GM18498 (cell line): ENCODE measurements at regions not wholly inside any gene's neighbourhood (a gene's known extent, or its start where the extent isn't known, plus 50 kb on each side); places are given as distances from the start of the nearest gene placed in this dataset.
A peak's percentile ranks its signal among the peaks of the same experiment; 100 is the strongest.

ENCODE experiments used
- ATAC-seq: cut with Tn5 transposase; IDR thresholded peaks from one replicate; pipeline ENCODE4 v1.9.1; 2021; ENCODE audit warnings: mild to moderate bottlenecking, moderate library complexity; ENCODE audit not compliant: unreplicated experiment

- ATAC-seq = no peak
Measured at GRCh38 chr4:74878323-74878722, 54.6 kb upstream of the PARM1 start.

DNA sequence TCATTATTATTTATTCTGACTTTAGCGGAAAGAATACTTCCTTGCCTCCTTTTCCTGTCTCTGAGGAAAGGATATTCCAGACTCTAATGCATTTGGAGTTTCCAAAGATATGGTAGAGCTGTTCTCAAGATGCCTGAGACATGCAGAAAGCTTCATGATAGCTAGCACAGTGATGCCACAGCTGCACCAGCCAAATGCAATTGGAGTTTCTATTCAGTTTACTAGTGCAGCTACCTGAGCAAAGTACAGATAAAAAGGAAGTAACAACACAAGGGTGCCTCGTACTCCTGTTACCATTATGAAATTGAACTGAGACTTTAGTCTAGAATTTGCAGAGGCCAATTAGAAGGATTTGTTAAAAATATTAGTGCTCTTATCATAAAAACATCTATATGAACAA is 57.5 kb upstream of the PARM1 start:
- ATAC-seq = no peak

GRCh38 chr4:74874753-74875367 is 58.1 kb upstream of the PARM1 start:
- peak; percentile 65 for ATAC-seq

- peak; percentile 92 for ATAC-seq
Measured at GRCh38 chr4:74873545-74874301, 59.2 kb upstream of the PARM1 start.

DNA sequence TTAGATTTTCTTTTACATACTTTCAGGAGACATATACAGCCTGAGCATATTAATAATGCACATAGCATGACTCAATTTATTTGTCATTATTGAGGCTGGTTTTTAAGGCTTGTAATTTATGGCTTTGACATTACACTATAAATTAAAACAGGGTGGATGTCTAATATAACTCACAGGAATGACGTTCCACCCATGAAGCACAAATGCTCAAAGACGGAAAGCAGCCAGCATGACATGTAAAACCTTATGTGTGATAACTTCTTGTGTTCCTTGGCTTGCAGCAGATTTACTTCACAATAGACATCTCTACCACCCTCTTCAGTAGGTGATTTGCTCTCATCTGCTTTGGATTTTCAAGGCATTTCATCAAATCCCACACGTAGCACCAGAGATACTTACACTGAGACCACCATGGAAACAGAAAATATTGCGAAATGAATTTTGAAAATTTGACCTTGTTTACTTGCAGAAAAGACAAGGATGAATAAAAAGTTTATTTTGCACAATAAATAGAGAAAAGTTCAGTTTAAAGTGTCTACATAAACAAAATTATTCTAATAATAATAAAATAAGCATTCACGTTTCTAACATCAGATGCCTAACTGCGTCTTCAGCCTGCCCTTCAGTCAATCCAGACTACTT is 64.7 kb upstream of the BTC start:
- ATAC-seq = no peak

DNA sequence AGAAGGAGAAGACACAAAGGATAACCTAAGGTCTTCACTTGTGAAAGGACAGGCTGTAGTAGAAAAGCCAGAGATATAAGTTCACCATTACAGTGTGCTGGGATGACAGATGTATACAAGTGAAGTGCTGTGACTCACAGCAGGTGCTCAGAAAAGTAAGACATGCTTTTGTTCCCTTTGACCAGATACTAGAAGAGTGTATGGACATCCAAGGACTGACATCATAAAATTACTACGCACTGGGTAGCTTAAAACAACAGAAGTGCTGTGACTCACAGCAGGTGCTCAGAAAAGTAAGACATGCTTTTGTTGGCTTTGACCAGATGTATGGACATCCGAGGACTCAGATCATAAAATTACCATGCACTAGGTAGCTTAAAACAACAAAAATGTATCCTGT is 61.6 kb upstream of the BTC start:
- ATAC-seq = no peak

DNA sequence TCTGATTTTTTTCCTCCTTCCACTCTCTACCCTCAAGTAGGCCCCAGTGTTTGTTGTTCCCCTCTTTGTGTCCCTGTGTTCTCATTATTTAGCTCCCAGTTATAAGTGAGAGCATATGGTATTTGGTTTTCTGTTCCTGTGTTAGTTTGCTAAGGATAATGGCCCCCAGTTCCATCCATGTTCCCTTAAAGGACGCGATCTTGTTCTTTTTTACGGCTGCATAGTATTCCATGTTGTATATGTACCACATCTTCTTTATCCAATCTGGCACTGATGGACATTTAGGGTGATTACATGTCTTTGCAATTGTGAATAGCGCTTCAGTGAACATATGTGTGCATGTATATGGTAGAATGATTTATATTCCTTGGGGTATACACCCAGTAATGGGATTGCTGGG is 54.5 kb upstream of the BTC start:
- no peak for ATAC-seq

GRCh38 chr4:74845834-74846233 is 51.5 kb upstream of the BTC start:
- ATAC-seq = no peak
